Endothelial cell of umbilical vein (primary cell): ENCODE measurements at regions not wholly inside any gene's neighbourhood (a gene's known extent, or its start where the extent isn't known, plus 50 kb on each side); places are given as distances from the start of the nearest gene placed in this dataset.

ENCODE experiments used
- BruUV-seq: library from RNA; stranded (reverse); fragments of 400-500 nt; replicated peaks from 2 replicates; lab custom pipeline; 2021; lab: Mats Ljungman, UMichigan
- CTCF ChIA-PET: fragments of 300-600, 350-600 bp; sonication (Branson Sonifier 250); formaldehyde crosslinking; loops from one replicate; lab custom pipeline; 2021; ENCODE audit warnings: antibody characterized with exemption, inconsistent platforms; lab: Charles Lee
- POLR2A ChIA-PET: fragments of 300-600, 350-600 bp; sonication (Branson Sonifier 250); formaldehyde crosslinking; loops from one replicate; lab custom pipeline; 2021; ENCODE audit warnings: antibody characterized with exemption, inconsistent platforms; lab: Charles Lee
- DNase-seq: peaks from one replicate; pipeline ENCODE4 v3.0.0-alpha.2; 2011; ENCODE audit warnings: low read depth, low spot score
- FAIRE-seq: peaks from 2 replicates; lab custom pipeline; 2011; peaks lifted over from hg19 to GRCh38; lab: Jason Lieb, UNC
- H2AFZ ChIP-seq: 2 replicates; pipeline ENCODE4 v1.6.0; 2012; ENCODE audit warnings: low read depth, low read length, control low read depth, inconsistent platforms
- H3K27ac ChIP-seq: 2 replicates; pipeline ENCODE4 v1.5.1; 2011; ENCODE audit warnings: low read depth, mild to moderate bottlenecking, control low read depth, low read length, moderate library complexity; ENCODE audit not compliant: insufficient read depth
- H3K27me3 ChIP-seq, 2 experiments: 2 replicates each; pipeline versions ENCODE4 v1.6.0 to v1.6.1; 2011; ENCODE audit warnings: low read length in 2 of 2, mixed read lengths in 1 of 2; ENCODE audit not compliant: control insufficient read depth in 2 of 2, insufficient read depth in 2 of 2
- H3K36me3 ChIP-seq, 2 experiments: 2 replicates in 1 of 2; 3 replicates in 1 of 2; pipeline ENCODE4 v1.5.1; 2011; ENCODE audit warnings: low read length in 2 of 2, mild to moderate bottlenecking in 1 of 2, moderate library complexity in 1 of 2; ENCODE audit not compliant: control insufficient read depth in 2 of 2, insufficient read depth in 2 of 2; ENCODE audit errors: extremely low read depth in 1 of 2
- H3K4me1 ChIP-seq: 3 replicates; pipeline ENCODE4 v1.5.1; 2011; ENCODE audit warnings: mild to moderate bottlenecking, low read length; ENCODE audit not compliant: control insufficient read depth, insufficient read depth; ENCODE audit errors: extremely low read depth
- H3K4me2 ChIP-seq: 2 replicates; pipeline ENCODE4 v1.6.1; 2011; ENCODE audit warnings: low read length, control low read depth, mixed read lengths; ENCODE audit not compliant: insufficient read depth
- H3K4me3 ChIP-seq, 3 experiments: fragments of 200-600 bp in 1 of 3; sonication (generic), shearing (Covaris generic) in 1 of 3; replicated peaks in 1 of 3; 2 replicates each; pipeline ENCODE4 v1.5.1; 2011 to 2016; ENCODE audit warnings: control low read depth in 3 of 3, low read length in 3 of 3, mild to moderate bottlenecking in 2 of 3, inconsistent platforms in 1 of 3, low read depth in 1 of 3, moderate library complexity in 1 of 3; ENCODE audit not compliant: insufficient read depth in 1 of 3
- H3K79me2 ChIP-seq: 2 replicates; pipeline ENCODE4 v1.6.0; 2012; ENCODE audit warnings: low read length, inconsistent platforms; ENCODE audit not compliant: control insufficient read depth, insufficient read depth
- H3K9ac ChIP-seq: replicated peaks from 2 replicates; pipeline ENCODE3; 2011; ENCODE audit warnings: low read length, control low read depth; ENCODE audit not compliant: insufficient read depth; ENCODE audit errors: extremely low read depth
- H3K9me1 ChIP-seq: replicated peaks from 3 replicates; pipeline ENCODE4 v1.6.0; 2011; ENCODE audit warnings: mild to moderate bottlenecking, low read length; ENCODE audit not compliant: control insufficient read depth, insufficient read depth; ENCODE audit errors: extremely low read depth
- H3K9me3 ChIP-seq: replicated peaks from 2 replicates; pipeline ENCODE4 v1.5.1; 2012; ENCODE audit warnings: low read length, inconsistent platforms; ENCODE audit not compliant: control insufficient read depth, insufficient read depth
- H4K20me1 ChIP-seq: replicated peaks from 2 replicates; pipeline ENCODE3; 2011; ENCODE audit warnings: mild to moderate bottlenecking, low read length; ENCODE audit not compliant: control insufficient read depth, insufficient read depth; ENCODE audit errors: extremely low read depth
- EZH2 ChIP-seq: IDR thresholded peaks from 2 replicates; pipeline ENCODE4 v1.6.1; 2012; ENCODE audit warnings: borderline replicate concordance, low read depth, mild to moderate bottlenecking, moderate library complexity, low read length, inconsistent platforms; ENCODE audit not compliant: severe bottlenecking
- FOS ChIP-seq: IDR thresholded peaks from 2 replicates; pipeline ENCODE4 v1.6.1; 2011; ENCODE audit warnings: mild to moderate bottlenecking, low read length, moderate library complexity, borderline replicate concordance; ENCODE audit not compliant: insufficient read depth
- GATA2 ChIP-seq: IDR thresholded peaks from 2 replicates; pipeline ENCODE4 v1.7.0; 2011; ENCODE audit warnings: low read depth, mild to moderate bottlenecking, moderate library complexity, mixed read lengths, low read length; ENCODE audit not compliant: insufficient read length, insufficient read depth
- JUN ChIP-seq: IDR thresholded peaks from 2 replicates; pipeline ENCODE4 v1.6.1; 2011; ENCODE audit warnings: borderline replicate concordance, low read depth; ENCODE audit not compliant: insufficient read length, insufficient read depth
- MYC ChIP-seq: IDR thresholded peaks from one replicate; pipeline ENCODE4 v1.6.1; 2011; ENCODE audit warnings: mild to moderate bottlenecking, low read depth, low read length
- POLR2A ChIP-seq: IDR thresholded peaks from 2 replicates; pipeline ENCODE4 v1.6.1; 2012; ENCODE audit warnings: low read depth, mild to moderate bottlenecking, control low read depth, low read length
- POLR2AphosphoS5 ChIP-seq: IDR thresholded peaks from 2 replicates; pipeline ENCODE4 v1.6.1; 2012; ENCODE audit warnings: low read depth, mild to moderate bottlenecking, control low read depth, low read length, moderate library complexity; ENCODE audit not compliant: insufficient read depth
- dilution Hi-C: fragments of 300-500 bp; cut with MboI; formaldehyde crosslinking; loops from one replicate; pipeline ENCODE4 v1.15.0; 2019; ENCODE audit warnings: low sequenced_read_pairs; ENCODE audit not compliant: extremely low pct_ligation_motif_present
- intact Hi-C: fragments of 100-400 bp; cut with micrococcal nuclease; formaldehyde crosslinking; loops from one replicate; pipeline ENCODE4 v1.10.0; 2022
- TF ChIP-seq, protein P1 (sequence below), 2 donors: IDR thresholded peaks; 1 replicate in 1 of 2; 2 replicates in 1 of 2; pipeline ENCODE4 v1.5.1; 2011; ENCODE audit warnings: low read length in 2 of 2, mild to moderate bottlenecking in 2 of 2, moderate library complexity in 2 of 2, control low read depth in 1 of 2, inconsistent platforms in 1 of 2, low read depth in 1 of 2; ENCODE audit not compliant: insufficient read depth in 1 of 2; ENCODE audit errors: extremely low read depth in 1 of 2
- TF ChIP-seq, protein P2 (sequence below): IDR thresholded peaks from 2 replicates; pipeline ENCODE4 v1.6.1; 2011; ENCODE audit not compliant: insufficient read depth, insufficient read length

DNA sequence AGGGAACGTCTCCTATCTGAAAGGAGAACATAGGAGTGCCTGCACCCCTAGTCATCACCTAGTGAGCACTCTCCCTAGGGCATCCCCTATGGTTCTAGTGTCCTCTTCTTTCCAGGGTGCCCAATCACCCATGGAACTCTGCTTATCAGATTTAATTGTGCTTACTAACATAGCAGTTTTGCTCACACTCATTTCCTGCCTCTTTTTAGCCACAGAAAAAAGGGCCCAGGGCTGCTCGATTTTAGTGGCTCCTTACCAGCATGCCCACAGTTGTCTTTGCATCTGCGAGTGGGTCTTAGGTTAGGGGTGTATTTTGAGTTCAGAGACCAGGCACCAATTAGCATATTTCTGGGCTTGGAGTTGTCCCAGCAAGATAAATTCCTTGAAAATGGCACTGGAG, 1110.2 kb downstream of the TAF11L14 start:
- Histone ChIP-seq H3K4me3 (no peak overlapping the region), H3K27ac (no peak overlapping the region), H2AFZ (no peak overlapping the region), H3K4me2 (no peak overlapping the region), H3K36me3 (no peaks in the 10 kb centered on the region), H3K9me3 (no peaks in the 10 kb centered on the region), H3K9me1 (no peaks in the 10 kb centered on the region), H4K20me1 (no peaks in the 10 kb centered on the region), H3K4me1 (no peaks in the 10 kb centered on the region), H3K27me3 (no peaks in the 10 kb centered on the region), H3K9ac (no peak overlapping the region), H3K79me2 (no peaks in the 10 kb centered on the region)
- CTCF ChIA-PET, result no interaction called here
- dilution Hi-C loops (no loop called here), intact Hi-C loops (no loop called here)
- DNase-seq (no peak), FAIRE-seq (no peak)
- BruUV-seq, result no TSS peak
- POLR2A ChIA-PET, result no interaction called here
- TF ChIP-seq, protein P1, sequence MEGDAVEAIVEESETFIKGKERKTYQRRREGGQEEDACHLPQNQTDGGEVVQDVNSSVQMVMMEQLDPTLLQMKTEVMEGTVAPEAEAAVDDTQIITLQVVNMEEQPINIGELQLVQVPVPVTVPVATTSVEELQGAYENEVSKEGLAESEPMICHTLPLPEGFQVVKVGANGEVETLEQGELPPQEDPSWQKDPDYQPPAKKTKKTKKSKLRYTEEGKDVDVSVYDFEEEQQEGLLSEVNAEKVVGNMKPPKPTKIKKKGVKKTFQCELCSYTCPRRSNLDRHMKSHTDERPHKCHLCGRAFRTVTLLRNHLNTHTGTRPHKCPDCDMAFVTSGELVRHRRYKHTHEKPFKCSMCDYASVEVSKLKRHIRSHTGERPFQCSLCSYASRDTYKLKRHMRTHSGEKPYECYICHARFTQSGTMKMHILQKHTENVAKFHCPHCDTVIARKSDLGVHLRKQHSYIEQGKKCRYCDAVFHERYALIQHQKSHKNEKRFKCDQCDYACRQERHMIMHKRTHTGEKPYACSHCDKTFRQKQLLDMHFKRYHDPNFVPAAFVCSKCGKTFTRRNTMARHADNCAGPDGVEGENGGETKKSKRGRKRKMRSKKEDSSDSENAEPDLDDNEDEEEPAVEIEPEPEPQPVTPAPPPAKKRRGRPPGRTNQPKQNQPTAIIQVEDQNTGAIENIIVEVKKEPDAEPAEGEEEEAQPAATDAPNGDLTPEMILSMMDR (IDR thresholded peaks at IDR 0.05; ENCODE audit: extremely low read depth in 1 of 2, insufficient read depth in 1 of 2, low read depth in 1 of 2, low read length in 2 of 2), result no peak
- TF ChIP-seq POLR2A, result no peak

DNA sequence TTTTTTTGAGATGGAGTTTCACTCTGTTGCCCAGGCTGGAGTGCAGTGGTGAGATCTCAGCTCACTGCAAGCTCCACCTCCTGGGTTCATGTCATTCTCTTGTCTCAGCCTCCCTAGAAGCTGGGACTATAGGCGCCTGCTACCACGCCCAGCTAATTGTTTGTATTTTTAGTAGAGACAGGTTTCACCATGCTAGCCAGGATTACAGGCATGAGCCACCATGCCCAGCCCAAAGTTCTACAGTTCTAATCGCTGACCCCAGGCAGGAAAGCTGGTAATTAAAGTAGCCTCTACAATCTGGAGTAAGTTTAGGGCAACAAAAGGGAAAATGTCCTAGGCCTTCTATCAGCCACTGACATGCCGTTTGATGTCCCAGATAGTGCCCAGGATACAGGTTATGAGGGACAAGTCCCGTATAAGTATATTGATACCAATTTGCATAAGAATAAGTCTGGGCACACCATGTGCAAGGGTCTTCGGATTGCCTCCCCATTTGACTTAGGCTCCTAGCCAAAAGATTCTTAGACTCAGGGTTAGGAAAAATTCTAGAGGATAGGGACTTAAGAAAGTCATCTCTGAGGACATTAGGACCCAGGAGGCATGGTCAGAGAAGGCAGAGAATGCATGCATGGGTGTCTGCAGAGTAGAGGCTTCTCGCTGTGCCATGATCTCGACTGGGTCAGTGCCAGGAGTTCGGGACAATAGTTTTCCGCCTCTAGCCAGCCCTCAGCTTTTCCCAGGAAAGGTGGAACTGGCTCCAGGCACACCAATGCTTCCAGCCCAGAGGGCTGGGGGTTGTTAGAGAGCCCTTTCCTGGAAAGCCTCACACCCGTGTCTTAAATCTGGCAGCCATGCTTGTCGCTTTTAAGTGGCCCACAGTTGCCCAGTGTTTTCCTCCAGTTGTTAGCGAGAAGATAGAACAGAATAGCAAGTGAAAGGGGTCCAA, 1111.1 kb downstream of the TAF11L14 start:
- Histone ChIP-seq H3K4me1 (no peaks in the 10 kb centered on the region), H3K27me3 (no peaks in the 10 kb centered on the region), H2AFZ (no peak overlapping the region), H3K9ac (no peak overlapping the region), H3K27ac (no peak overlapping the region), H3K79me2 (no peaks in the 10 kb centered on the region), H4K20me1 (no peaks in the 10 kb centered on the region), H3K4me2 (no peak overlapping the region), H3K9me1 (no peaks in the 10 kb centered on the region), H3K4me3 (no peak overlapping the region), H3K36me3 (no peaks in the 10 kb centered on the region), H3K9me3 (no peaks in the 10 kb centered on the region)
- intact Hi-C loops (no loop called here), dilution Hi-C loops (no loop called here)
- no peak for TF ChIP-seq JUN
- TF ChIP-seq POLR2A, result no peak
- TF ChIP-seq, protein P2, sequence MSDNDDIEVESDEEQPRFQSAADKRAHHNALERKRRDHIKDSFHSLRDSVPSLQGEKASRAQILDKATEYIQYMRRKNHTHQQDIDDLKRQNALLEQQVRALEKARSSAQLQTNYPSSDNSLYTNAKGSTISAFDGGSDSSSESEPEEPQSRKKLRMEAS, result no peak
- TF ChIP-seq FOS, result no peak
- TF ChIP-seq EZH2, result no peak
- TF ChIP-seq, protein P1 (IDR thresholded peaks at IDR 0.05; ENCODE audit: extremely low read depth in 1 of 2, insufficient read depth in 1 of 2, low read depth in 1 of 2, low read length in 2 of 2), result no peak
- no peak for TF ChIP-seq POLR2AphosphoS5
- no peak for TF ChIP-seq MYC
- no peak for TF ChIP-seq GATA2
- FAIRE-seq (no peak), DNase-seq (no peak)
- BruUV-seq, result no TSS peak
- CTCF ChIA-PET, result no interaction called here
- POLR2A ChIA-PET, result no interaction called here
